ENCODE measurements at regions not wholly inside any gene's neighbourhood (a gene's known extent, or its start where the extent isn't known, plus 50 kb on each side); places are given as distances from the start of the nearest gene placed in this dataset.
"Not testable (repeated sequence)": the region's sequence is repeated elsewhere in the genome, so short reads cannot be mapped to it uniquely, and the experiment has no call there.

DNA sequence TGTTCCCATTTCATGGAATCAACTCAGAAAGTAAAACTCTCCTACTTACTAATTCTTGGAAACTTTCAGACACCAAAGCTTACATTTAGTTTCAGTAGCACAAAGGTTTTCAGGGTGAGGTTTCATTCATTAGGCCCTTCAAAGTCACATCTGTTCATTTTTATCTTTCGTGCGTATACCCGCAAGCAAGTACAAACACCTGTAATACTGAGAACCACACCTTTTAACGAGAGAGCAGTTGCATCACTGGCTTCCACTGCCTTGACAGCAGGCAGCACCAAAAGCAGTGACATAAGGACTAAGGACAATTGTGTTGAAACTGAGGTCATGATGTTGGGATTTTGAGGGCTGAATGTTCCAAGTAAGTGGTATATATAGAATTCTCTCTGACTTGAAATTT lies 60.5 kb downstream of the GOLGA6L22 start:
- not testable (repeated sequence) for DNase-seq

DNA sequence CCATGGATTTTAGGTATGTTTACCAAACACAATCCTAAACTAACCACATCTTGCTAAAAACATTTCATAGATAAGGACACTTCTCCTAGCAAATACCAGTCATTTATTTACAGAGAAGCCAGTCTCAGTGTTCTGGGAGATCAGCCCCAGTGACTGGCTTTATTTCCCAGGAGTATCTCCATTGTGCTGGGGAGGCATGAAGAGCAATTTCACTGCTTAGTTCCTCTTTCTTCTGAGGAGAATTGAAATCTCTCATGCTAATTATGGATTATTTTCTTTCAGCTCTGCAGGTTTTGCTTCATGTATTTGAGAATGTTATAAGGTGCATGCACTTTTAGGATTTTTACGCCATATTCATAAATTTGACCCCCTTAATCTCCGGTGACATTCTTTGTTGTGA lies 67.8 kb downstream of the GOLGA6L22 start:
- DNase-seq: not testable (repeated sequence)

GRCh38 chr15:22527016-22527415 lies 68.3 kb downstream of the GOLGA6L22 start:
- not testable (repeated sequence) for DNase-seq

- not testable (repeated sequence) for DNase-seq
Measured at GRCh38 chr15:22529200-22529599, 70.5 kb downstream of the GOLGA6L22 start.

DNA sequence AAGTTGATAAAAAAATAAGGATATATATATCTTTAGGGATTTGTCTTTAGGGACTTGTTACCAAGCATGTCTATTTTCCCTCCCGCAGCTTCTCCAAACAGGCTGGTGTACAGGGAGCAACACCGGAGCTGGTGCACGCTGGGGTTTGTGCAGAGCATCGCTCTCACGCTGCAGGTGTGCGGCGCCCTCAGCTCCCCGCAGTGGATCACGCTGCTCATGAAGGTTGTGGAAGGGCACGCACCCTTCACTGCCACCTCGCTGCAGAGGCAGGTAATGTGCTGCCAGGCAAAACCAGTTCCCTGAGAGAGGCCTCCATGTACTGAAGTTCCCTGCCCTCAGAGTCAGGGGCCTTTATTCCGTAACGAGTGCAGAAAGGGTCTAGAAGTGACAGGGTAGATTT lies 101.0 kb downstream of the GOLGA6L22 start:
- not testable (repeated sequence) for DNase-seq

DNA sequence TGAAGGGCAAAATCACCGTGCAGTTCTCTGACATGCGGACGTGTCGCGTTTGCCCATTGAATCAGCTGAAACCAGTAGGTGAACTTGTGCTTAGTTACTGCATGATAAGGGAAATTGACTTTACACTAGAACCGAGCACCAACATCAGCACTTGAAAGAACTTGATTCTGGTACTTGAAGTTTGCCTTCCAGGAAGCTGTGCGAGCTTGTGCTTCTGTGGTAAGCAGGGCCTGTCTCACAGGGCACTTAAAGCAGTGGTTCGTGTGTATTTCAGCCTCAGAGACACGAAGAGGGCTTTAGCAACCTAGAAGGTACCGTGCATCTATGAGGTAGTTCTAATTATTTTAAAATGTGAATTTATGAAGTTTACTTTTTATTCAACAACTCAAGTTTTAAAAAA lies 103.0 kb downstream of the GOLGA6L22 start:
- DNase-seq: not testable (repeated sequence)

- not testable (repeated sequence) for DNase-seq
Measured at GRCh38 chr15:22566510-22566909, 107.8 kb downstream of the GOLGA6L22 start.

DNA sequence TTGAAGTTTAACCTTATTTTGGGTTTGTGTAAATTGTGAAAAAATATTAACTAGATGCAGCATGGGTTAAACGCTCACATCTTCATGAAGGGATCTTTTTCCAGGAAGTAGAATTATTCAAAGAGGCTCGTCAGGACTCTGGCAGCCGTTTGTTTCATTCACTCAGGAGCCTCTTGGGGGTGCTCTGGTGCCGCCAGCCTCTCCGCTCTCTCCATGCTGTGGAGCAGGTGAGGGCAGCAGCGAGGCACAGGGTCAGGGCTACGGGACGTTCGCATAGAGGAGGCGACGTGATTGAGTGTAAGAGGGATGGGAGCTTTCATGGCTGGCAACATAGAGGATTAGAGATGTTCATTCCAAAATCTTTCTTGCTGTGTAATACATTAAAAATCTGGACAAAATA lies 110.8 kb downstream of the GOLGA6L22 start:
- DNase-seq: not testable (repeated sequence)

DNA sequence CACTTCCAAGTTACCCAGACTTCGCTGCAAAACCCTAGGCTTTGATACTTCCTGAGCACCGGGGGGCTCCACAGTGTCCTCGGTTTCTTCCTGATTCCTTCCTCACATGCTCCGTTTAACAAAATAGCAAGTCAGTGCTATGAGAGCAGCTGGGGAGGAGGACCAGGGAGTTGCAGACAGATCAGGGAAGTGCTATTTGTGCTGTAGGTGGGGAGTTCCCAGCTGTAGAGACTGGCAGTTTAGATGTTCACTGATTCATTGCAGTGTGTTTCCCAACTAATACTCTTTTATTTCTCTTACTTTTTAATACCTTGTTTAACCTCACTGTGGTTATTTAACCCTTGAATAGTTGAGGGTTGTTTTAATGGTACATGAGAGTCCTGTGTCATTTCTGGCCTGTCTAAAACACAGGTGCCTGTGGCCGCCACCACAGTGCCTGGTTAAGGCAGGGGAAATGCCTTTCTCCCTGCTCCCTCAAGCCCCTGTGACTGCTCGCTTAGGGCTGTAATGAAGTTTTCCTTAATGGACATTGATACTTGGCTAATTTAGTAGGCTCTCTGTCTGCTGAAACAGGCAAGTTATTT lies 113.5 kb downstream of the GOLGA6L22 start:
- DNase-seq: not testable (repeated sequence)

- DNase-seq: not testable (repeated sequence)
Measured at GRCh38 chr15:22572792-22573191, 114.1 kb downstream of the GOLGA6L22 start.

DNA sequence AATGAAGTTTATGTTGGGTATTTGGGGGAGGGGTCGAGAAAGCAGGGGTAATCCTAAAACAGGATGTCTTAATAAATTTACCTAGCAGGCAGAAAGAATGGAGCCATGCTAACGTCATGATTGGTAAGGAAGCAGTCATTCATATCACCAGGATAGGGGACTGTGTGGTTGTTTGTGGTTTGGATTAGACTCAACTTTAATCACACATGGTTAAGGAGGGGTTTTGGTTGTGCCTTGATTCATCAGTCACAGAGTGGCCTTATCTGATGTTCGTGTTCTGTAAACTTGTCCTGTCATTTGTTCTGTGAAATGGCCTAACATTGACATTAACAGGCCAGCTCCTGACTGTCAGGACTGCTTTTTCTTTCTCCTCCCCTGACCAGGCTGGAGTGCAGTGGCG lies 119.1 kb downstream of the GOLGA6L22 start:
- not testable (repeated sequence) for DNase-seq

GRCh38 chr15:22579213-22579612 lies 120.5 kb downstream of the GOLGA6L22 start:
- DNase-seq: not testable (repeated sequence)

GRCh38 chr15:22587391-22587790 lies 128.7 kb downstream of the GOLGA6L22 start:
- DNase-seq: not testable (repeated sequence)

DNA sequence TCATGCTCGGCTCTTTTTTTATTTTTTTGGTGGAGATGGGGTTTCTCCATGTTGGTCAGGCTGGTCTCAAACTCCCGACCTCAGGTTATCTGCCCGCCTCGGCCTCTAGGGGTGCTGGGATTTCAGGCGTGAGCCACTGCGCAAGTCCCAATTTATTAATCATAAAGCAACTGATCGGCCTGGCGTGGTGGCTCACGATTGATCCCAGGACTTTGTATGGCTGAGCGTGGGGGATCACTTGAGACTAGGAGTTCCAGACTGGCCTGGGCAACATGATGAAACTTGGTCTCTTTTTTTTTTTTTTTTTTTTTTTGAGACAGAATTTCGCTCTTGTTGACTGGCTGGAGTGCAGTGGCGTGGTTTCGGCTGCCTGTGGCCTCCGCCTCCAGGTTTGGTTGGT lies 139.8 kb downstream of the GOLGA6L22 start:
- not testable (repeated sequence) for DNase-seq

GRCh38 chr15:22599526-22600320 lies 141.0 kb downstream of the GOLGA6L22 start:
- not testable (repeated sequence) for DNase-seq

- DNase-seq: not testable (repeated sequence)
Measured at GRCh38 chr15:22616976-22617375, 158.3 kb downstream of the GOLGA6L22 start.

DNA sequence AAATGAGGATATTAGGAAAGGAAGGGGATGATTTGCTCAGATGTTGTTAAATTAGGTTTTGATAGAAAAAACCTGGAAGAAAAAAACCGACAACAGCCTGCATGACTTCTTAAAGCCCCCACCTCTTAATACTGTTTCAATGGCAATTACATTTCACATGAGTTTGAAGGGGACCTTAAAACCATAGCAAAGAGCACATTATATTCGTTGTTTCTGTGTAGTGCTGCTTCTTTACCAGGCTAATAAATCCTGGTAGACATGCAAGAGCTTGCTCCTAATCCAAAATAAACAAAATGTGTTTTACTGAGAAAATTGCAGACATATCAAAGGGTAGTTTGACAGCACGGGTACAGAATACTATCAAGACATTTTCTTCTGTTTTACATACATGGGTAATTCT lies 154.7 kb upstream of the NIPA1 start:
- not testable (repeated sequence) for DNase-seq

DNA sequence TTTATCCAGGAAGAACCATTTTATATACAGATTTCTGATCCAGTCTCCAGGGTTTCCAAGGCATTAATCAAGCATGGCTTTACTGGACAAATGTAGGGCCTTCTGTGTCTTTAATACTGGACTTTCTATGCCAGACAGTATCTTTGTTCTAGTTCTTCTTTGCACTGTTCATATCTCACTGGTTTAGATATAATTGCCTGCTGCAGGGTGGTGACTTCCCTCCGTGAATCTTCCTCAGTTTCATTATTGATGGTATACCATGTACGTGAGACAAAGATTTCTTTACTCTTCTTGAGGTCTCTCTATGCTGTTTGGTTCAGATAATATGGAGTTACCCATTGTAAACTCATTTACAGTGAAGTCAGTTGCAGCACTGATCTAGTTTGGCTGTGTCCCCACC lies 146.5 kb upstream of the NIPA1 start:
- DNase-seq: not testable (repeated sequence)

DNA sequence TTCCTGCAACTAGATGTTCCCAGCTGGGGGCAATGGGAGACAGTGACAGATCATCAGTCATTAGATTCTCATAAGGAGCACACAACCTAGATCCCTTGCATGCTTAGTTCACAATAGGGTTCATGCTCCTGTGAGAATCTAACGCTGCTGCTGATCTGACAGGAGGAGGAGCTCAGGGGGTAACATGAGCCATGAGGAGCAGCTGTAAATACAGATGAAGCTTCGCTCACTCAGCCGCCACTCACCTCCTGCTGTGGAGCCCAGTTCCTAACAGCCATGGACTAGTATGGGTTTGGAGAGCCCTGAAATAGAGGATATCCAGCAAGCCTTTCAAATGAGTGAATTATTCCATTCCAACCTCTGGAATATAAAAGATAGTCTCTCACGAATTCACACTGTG lies 137.0 kb upstream of the NIPA1 start:
- DNase-seq: not testable (repeated sequence)

DNA sequence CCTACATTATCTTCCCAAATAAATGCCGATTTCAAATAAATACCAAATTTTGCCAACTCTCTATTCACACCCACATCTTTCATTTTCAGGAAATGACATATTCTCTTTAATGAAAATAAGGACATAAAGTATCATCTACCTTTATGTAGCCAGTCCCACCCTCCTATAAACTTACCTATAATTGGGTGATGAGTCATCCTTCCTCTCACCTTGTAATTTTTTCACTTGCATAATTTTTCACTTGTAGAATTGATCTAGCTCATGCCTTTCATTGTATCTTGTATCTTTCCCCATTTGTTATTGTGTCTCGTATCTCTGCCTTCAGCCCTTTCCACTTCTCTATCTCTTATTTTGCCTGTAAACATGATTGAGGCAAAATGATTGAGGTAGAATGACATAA lies 135.3 kb upstream of the NIPA1 start:
- DNase-seq: not testable (repeated sequence)

- DNase-seq: peak; percentile 60
Measured at GRCh38 chr15:22664294-22665058, 122.0 kb upstream of the NIPA1 start.

GRCh38 chr15:22665059-22665702 lies 121.3 kb upstream of the NIPA1 start:
- not testable (repeated sequence) for DNase-seq

Data from occipital lobe (tissue), 1 donor.